A549 (cell line): ENCODE measurements at regions not wholly inside any gene's neighbourhood (a gene's known extent, or its start where the extent isn't known, plus 50 kb on each side); places are given as distances from the start of the nearest gene placed in this dataset.
"Not testable (repeated sequence)": the region's sequence is repeated elsewhere in the genome, so short reads cannot be mapped to it uniquely, and the experiment has no call there.

Source experiments
- ATAC-seq, 2 experiments: fragments of 200-7000 bp in 1 of 2; fragments of >200 bp in 1 of 2; cut with Nextera tagmentation in 1 of 2; cut with Tn5 transposase in 1 of 2; 3 replicates each; pipeline versions ENCODE4 v1.8.0 to v1.9.1; 2018 to 2020; ENCODE audit warnings: mild to moderate bottlenecking in 1 of 2, moderate library complexity in 1 of 2
- CTCF ChIA-PET: fragments of 300-600 bp; sonication (Branson Sonifier 250); formaldehyde crosslinking; extraction: SDS; loops from one replicate; lab custom pipeline; 2021; ENCODE audit warnings: antibody characterized with exemption, inconsistent platforms; lab: Yijun Ruan, JAX
- POLR2A ChIA-PET: fragments of 350-600 bp; formaldehyde crosslinking; extraction: SDS; loops from one replicate; lab custom pipeline; 2021; ENCODE audit warnings: antibody characterized with exemption, inconsistent platforms; lab: Yijun Ruan, JAX
- DNase-seq, 2 experiments: peaks; one replicate each; pipeline versions ENCODE4 v3.0.0 to v3.0.0-alpha.2; 2011 to 2016; ENCODE audit warnings: low read depth in 1 of 2, low spot score in 1 of 2
- FAIRE-seq: peaks from 2 replicates; lab custom pipeline; 2011; peaks lifted over from hg19 to GRCh38; lab: Jason Lieb, UNC
- H3K27ac ChIP-seq, 2 experiments: fragments of >200 bp; sonication (Bioruptor Twin); formaldehyde crosslinking; 3 replicates each; pipeline ENCODE4 v1.5.1; 2016 to 2017
- H3K4me1 ChIP-seq: fragments of >200 bp; sonication (Bioruptor Twin); formaldehyde crosslinking; 3 replicates; pipeline ENCODE4 v1.6.1; 2016
- H3K4me2 ChIP-seq: fragments of >200 bp; sonication (Bioruptor Twin); formaldehyde crosslinking; 3 replicates; pipeline ENCODE4 v1.6.1; 2016
- H3K4me3 ChIP-seq: fragments of >200 bp; sonication (Bioruptor Twin); formaldehyde crosslinking; 3 replicates; pipeline ENCODE4 v1.5.1; 2016
- H3K9me3 ChIP-seq: fragments of >200 bp; sonication (Bioruptor Twin); formaldehyde crosslinking; 3 replicates; pipeline ENCODE4 v1.6.1; 2016
- CBX8 ChIP-seq: fragments of 200-600 bp; sonication (generic); IDR thresholded peaks from 2 replicates; pipeline ENCODE4 v1.6.1; 2016
- CEBPB ChIP-seq, 2 experiments: fragments of >200 bp in 1 of 2; sonication (Bioruptor Twin) in 1 of 2; formaldehyde crosslinking in 1 of 2; IDR thresholded peaks; 2 replicates each; pipeline ENCODE4 v1.6.1; 2012 to 2016
- CHD4 ChIP-seq: fragments of 200-600 bp; sonication (generic); IDR thresholded peaks from 2 replicates; pipeline ENCODE4 v1.6.1; 2016; ENCODE audit warnings: antibody characterized with exemption, mild to moderate bottlenecking, borderline replicate concordance
- EHMT2 ChIP-seq: fragments of 200-600 bp; sonication (generic); IDR thresholded peaks from 2 replicates; pipeline ENCODE4 v1.6.1; 2016; ENCODE audit warnings: antibody characterized with exemption, low read depth, mild to moderate bottlenecking, moderate library complexity
- EP300 ChIP-seq, 2 experiments: fragments of >200 bp; sonication (Bioruptor Twin); formaldehyde crosslinking; IDR thresholded peaks; 2 replicates in 1 of 2; 3 replicates in 1 of 2; pipeline ENCODE4 v1.6.1; 2016 to 2017
- ESRRA ChIP-seq: fragments of 150-350 bp; IDR thresholded peaks from 2 replicates; pipeline ENCODE4 v1.6.1; 2014; ENCODE audit warnings: mild to moderate bottlenecking, low read length, borderline replicate concordance
- FOSB ChIP-seq: fragments of 250-450 bp; sonication (Bioruptor Pico); IDR thresholded peaks from 2 replicates; pipeline ENCODE4 v1.5.0; 2020; ENCODE audit warnings: mild to moderate bottlenecking, moderate library complexity
- FOSL2 ChIP-seq, 2 experiments: fragments of 450-650 bp in 1 of 2; fragments of >200 bp in 1 of 2; sonication (Bioruptor Twin) in 1 of 2; formaldehyde crosslinking; IDR thresholded peaks; 2 replicates each; pipeline versions ENCODE4 v1.5.0 to v1.6.1; 2016 to 2020; ENCODE audit warnings: mild to moderate bottlenecking in 1 of 2, moderate library complexity in 1 of 2
- GATA3 ChIP-seq: IDR thresholded peaks from 2 replicates; pipeline ENCODE4 v1.6.1; 2012; ENCODE audit warnings: borderline replicate concordance
- HEYL ChIP-seq: fragments of 250-450 bp; sonication (Bioruptor Pico); IDR thresholded peaks from 2 replicates; pipeline ENCODE4 v1.8.0; 2021; ENCODE audit warnings: mild to moderate bottlenecking, moderate library complexity
- HOXB13 ChIP-seq: fragments of 250-450 bp; sonication (Bioruptor Pico); IDR thresholded peaks from 2 replicates; pipeline ENCODE4 v1.5.0; 2020; ENCODE audit warnings: low read depth, mild to moderate bottlenecking, moderate library complexity
- JUN ChIP-seq, 2 experiments: fragments of >200 bp; sonication (Bioruptor Twin); formaldehyde crosslinking; IDR thresholded peaks; 2 replicates in 1 of 2; 3 replicates in 1 of 2; pipeline ENCODE4 v1.6.1; 2016 to 2017
- JUNB ChIP-seq: fragments of >200 bp; sonication (Bioruptor Twin); formaldehyde crosslinking; IDR thresholded peaks from 2 replicates; pipeline ENCODE4 v1.6.1; 2016
- KDM1A ChIP-seq: fragments of 200-600 bp; sonication (generic); IDR thresholded peaks from 2 replicates; pipeline ENCODE4 v1.6.1; 2016; ENCODE audit warnings: low read depth, mild to moderate bottlenecking
- KDM5A ChIP-seq: fragments of 200-600 bp; sonication (generic); IDR thresholded peaks from 2 replicates; pipeline ENCODE4 v1.6.1; 2016; ENCODE audit warnings: antibody characterized with exemption, mild to moderate bottlenecking
- MAFK ChIP-seq: fragments of 450-650 bp; IDR thresholded peaks from 2 replicates; pipeline ENCODE4 v1.6.1; 2014; ENCODE audit not compliant: partially characterized antibody
- NR3C1 ChIP-seq: fragments of >200 bp; sonication (Bioruptor Twin); formaldehyde crosslinking; IDR thresholded peaks from 3 replicates; pipeline ENCODE4 v1.6.1; 2017
- PBX3 ChIP-seq: IDR thresholded peaks from 2 replicates; pipeline ENCODE4 v1.6.1; 2012
- RARB ChIP-seq: fragments of 250-450 bp; sonication (Bioruptor Pico); IDR thresholded peaks from 2 replicates; pipeline ENCODE4 v1.8.0; 2021; ENCODE audit warnings: mild to moderate bottlenecking, moderate library complexity
- RNF2 ChIP-seq: fragments of 200-600 bp; sonication (generic); IDR thresholded peaks from 2 replicates; pipeline ENCODE4 v1.6.1; 2016; ENCODE audit warnings: low read depth, mild to moderate bottlenecking, antibody characterized with exemption, moderate library complexity, borderline replicate concordance
- TFCP2L1 ChIP-seq: fragments of 250-450 bp; sonication (Bioruptor Pico); IDR thresholded peaks from 2 replicates; pipeline ENCODE4 v1.5.0; 2021; ENCODE audit warnings: mild to moderate bottlenecking
- ZC3H11A ChIP-seq: fragments of 450-650 bp; IDR thresholded peaks from 2 replicates; pipeline ENCODE4 v1.6.1; 2014; ENCODE audit warnings: antibody characterized with exemption, mild to moderate bottlenecking
- ZFP36 ChIP-seq: fragments of 450-650 bp; IDR thresholded peaks from 2 replicates; pipeline ENCODE4 v1.6.1; 2014; ENCODE audit warnings: borderline replicate concordance; ENCODE audit not compliant: partially characterized antibody
- ZNF302 ChIP-seq: fragments of 250-450 bp; sonication (Bioruptor Pico); IDR thresholded peaks from 2 replicates; pipeline ENCODE4 v1.9.0; 2021; ENCODE audit warnings: inconsistent platforms, mild to moderate bottlenecking, moderate library complexity
- ZSCAN20 ChIP-seq: fragments of 250-450 bp; sonication (Bioruptor Pico); IDR thresholded peaks from 2 replicates; pipeline ENCODE4 v1.8.0; 2022; ENCODE audit warnings: mild to moderate bottlenecking, moderate library complexity
- WGBS: methylation state at CpG from one replicate; pipeline ENCODE4 v1.1.6; 2017; ENCODE audit errors: missing lambda C conversion rate; 5-methylcytosine and 5-hydroxymethylcytosine counted together
- TF ChIP-seq, protein P1 (sequence below): fragments of >200 bp; sonication (Bioruptor Twin); formaldehyde crosslinking; IDR thresholded peaks from 3 replicates; pipeline ENCODE4 v1.6.1; 2016
- TF ChIP-seq, protein P2 (sequence below): IDR thresholded peaks from 2 replicates; pipeline ENCODE4 v1.6.1; 2012
- TF ChIP-seq, protein P3 (sequence below): fragments of >200 bp; sonication (Bioruptor Twin); formaldehyde crosslinking; IDR thresholded peaks from 3 replicates; pipeline ENCODE4 v1.5.1; 2016

GRCh38 chr7:46279290-46279689 lies 358.2 kb upstream of the IGFBP3 start:
- peaks cover 11% of the 10 kb centered on the region for H3K4me1 ChIP-seq
- no peak overlapping the region for H3K4me2 ChIP-seq
- WGBS: 42% methylated on average over 2 of the region's 2 CpGs
- ChIA-PET POLR2A (no interaction called here), CTCF (interaction anchor here (0.6 kb wide), 1 partner anchor 251 kb away, joined by 3 read pairs; no protein-coding TSS in a partner anchor)
- no peaks in the 10 kb centered on the region for H3K9me3 ChIP-seq
- no peak for FAIRE-seq
- H3K27ac ChIP-seq: no peak overlapping the region
- no peak for DNase-seq
- no peak for TF ChIP-seq RARB (CRISPR knock-in tag)
- no peak for TF ChIP-seq ZC3H11A
- TF ChIP-seq EHMT2: no peak
- no peak for TF ChIP-seq HOXB13
- no peak for TF ChIP-seq ZNF302
- no peak for TF ChIP-seq KDM1A
- TF ChIP-seq, protein P1, sequence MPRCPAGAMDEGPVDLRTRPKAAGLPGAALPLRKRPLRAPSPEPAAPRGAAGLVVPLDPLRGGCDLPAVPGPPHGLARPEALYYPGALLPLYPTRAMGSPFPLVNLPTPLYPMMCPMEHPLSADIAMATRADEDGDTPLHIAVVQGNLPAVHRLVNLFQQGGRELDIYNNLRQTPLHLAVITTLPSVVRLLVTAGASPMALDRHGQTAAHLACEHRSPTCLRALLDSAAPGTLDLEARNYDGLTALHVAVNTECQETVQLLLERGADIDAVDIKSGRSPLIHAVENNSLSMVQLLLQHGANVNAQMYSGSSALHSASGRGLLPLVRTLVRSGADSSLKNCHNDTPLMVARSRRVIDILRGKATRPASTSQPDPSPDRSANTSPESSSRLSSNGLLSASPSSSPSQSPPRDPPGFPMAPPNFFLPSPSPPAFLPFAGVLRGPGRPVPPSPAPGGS: no peak
- TF ChIP-seq, protein P2, sequence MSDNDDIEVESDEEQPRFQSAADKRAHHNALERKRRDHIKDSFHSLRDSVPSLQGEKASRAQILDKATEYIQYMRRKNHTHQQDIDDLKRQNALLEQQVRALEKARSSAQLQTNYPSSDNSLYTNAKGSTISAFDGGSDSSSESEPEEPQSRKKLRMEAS: no peak
- no peak for TF ChIP-seq JUN (IDR thresholded peaks at IDR 0.05)
- TF ChIP-seq RNF2: no peak
- TF ChIP-seq EP300 (IDR thresholded peaks at IDR 0.05): no peak
- no peak for TF ChIP-seq FOSB (CRISPR knock-in tag)
- no peak for TF ChIP-seq TFCP2L1
- TF ChIP-seq KDM5A: no peak
- no peak for TF ChIP-seq CEBPB (IDR thresholded peaks at IDR 0.05)
- no peak for TF ChIP-seq HEYL (CRISPR knock-in tag)
- TF ChIP-seq, all 56 proteins: peak for 0
- H3K4me3 ChIP-seq: no peak overlapping the region
- ATAC-seq: no peak

GRCh38 chr7:46264646-46265045 lies 343.6 kb upstream of the IGFBP3 start:
- POLR2A ChIA-PET: no interaction called here
- WGBS: 76% methylated on average over 2 of the region's 2 CpGs
- no peak for FAIRE-seq

DNA sequence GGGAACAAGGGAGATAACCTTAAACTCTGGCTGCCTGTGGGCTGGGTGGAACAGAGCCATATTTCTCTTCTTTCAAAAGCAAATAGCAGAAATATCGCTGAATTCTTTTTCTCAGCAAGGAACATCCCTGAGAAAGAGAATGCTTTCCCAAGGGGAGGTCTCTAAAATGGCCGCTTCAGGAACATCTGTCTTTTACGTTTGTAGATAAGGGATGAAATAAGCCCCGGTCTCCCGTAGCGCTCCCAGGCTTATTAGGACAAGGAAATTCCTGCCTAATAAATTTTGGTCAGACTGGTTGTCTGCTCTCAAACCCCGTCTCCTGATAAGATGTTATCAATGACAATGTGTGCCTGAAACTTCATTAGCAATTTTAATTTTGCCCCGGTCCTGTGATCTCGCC lies 340.6 kb upstream of the IGFBP3 start:
- H3K9me3 ChIP-seq, DNase-seq, FAIRE-seq, POLR2A ChIA-PET, CTCF ChIA-PET, H3K4me3 ChIP-seq, H3K4me2 ChIP-seq, ATAC-seq, H3K27ac ChIP-seq: not testable (repeated sequence)
- H3K4me1 ChIP-seq: peaks cover 42% of the 10 kb centered on the region
- WGBS: 96% methylated on average over 9 of the region's 9 CpGs

More at GRCh38 chr7:46264646-46265045, 343.6 kb upstream of the IGFBP3 start:
- DNase-seq (no peak), ATAC-seq (no peak)
- H3K27ac ChIP-seq: no peak overlapping the region
- H3K4me1 ChIP-seq: peaks cover 12% of the 10 kb centered on the region
- no peak overlapping the region for H3K4me3 ChIP-seq
- CTCF ChIA-PET: no interaction called here
- no peak for TF ChIP-seq CHD4
- TF ChIP-seq NR3C1: no peak
- TF ChIP-seq CEBPB (IDR thresholded peaks at IDR 0.05): no peak
- no peak for TF ChIP-seq ZFP36
- no peak for TF ChIP-seq ZSCAN20 (CRISPR knock-in tag)
- no peak for TF ChIP-seq CBX8
- no peak overlapping the region for H3K4me2 ChIP-seq
- H3K9me3 ChIP-seq: no peaks in the 10 kb centered on the region

DNA sequence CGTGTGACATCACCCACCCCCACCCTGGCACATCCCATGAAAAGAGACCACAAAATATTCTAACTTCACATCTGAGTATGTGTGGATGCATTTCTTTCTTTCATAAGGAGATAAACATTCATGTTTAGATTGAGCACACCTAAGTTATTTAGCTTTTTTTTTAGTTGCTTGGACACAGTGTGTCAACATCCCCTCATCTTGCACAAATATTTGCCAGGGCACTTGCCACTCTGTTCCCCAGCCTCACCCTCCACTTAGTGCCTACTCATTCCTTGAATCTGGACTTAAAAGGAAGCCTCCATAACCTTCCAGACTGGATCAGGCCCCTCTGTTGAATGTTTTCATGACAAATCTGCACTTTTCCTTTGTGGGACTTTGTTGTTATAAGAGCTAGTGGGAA lies 338.9 kb upstream of the IGFBP3 start:
- no peaks in the 10 kb centered on the region for H3K9me3 ChIP-seq
- DNase-seq (peak in 1 of 2 experiments; percentile 81), ATAC-seq (peak; percentile 65 to 80; a peak in 5 of 6 replicates), FAIRE-seq (no peak)
- H3K27ac ChIP-seq: peak overlapping the region; percentile 67 to 68
- 4% methylated on average over 1 of the region's 1 CpG for WGBS
- POLR2A ChIA-PET: no interaction called here
- H3K4me1 ChIP-seq: peaks cover 42% of the 10 kb centered on the region
- CTCF ChIA-PET: interaction anchor here (0.7 to 1.8 kb wide), 2 partner anchors 90 to 338 kb away, joined by 3 to 6 read pairs; no protein-coding TSS in a partner anchor
- H3K4me2 ChIP-seq: peak overlapping the region; percentile 31
- no peak overlapping the region for H3K4me3 ChIP-seq
- TF ChIP-seq MAFK (peak; percentile 24), ESRRA (no peak), GATA3 (peak; percentile 59), PBX3 (no peak), JUN (IDR thresholded peaks at IDR 0.05) (no peak), ZSCAN20 (CRISPR knock-in tag) (no peak), EHMT2 (no peak), JUNB (no peak), FOSL2 (IDR thresholded peaks at IDR 0.05) (no peak), FOSL2 (CRISPR knock-in tag; IDR thresholded peaks at IDR 0.05) (0 out of 2 replicates have a peak, but pooled peaks have one; percentile 12)
- TF ChIP-seq, protein P2: peak; percentile 18; the same call in 1 of the 2 replicates
- TF ChIP-seq, protein P3, sequence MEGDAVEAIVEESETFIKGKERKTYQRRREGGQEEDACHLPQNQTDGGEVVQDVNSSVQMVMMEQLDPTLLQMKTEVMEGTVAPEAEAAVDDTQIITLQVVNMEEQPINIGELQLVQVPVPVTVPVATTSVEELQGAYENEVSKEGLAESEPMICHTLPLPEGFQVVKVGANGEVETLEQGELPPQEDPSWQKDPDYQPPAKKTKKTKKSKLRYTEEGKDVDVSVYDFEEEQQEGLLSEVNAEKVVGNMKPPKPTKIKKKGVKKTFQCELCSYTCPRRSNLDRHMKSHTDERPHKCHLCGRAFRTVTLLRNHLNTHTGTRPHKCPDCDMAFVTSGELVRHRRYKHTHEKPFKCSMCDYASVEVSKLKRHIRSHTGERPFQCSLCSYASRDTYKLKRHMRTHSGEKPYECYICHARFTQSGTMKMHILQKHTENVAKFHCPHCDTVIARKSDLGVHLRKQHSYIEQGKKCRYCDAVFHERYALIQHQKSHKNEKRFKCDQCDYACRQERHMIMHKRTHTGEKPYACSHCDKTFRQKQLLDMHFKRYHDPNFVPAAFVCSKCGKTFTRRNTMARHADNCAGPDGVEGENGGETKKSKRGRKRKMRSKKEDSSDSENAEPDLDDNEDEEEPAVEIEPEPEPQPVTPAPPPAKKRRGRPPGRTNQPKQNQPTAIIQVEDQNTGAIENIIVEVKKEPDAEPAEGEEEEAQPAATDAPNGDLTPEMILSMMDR: no peak
